T-cell (primary cell): ENCODE measurements at regions not wholly inside any gene's neighbourhood (a gene's known extent, or its start where the extent isn't known, plus 50 kb on each side); places are given as distances from the start of the nearest gene placed in this dataset.
"Not testable (repeated sequence)": the region's sequence is repeated elsewhere in the genome, so short reads cannot be mapped to it uniquely, and the experiment has no call there.

Experiments used
- ATAC-seq, 4 experiments: fragments of 200-7000 bp in 3 of 4; fragments of 150-1000 bp in 1 of 4; cut with Tn5 transposase; replicated peaks in 1 of 4; 1 replicate in 3 of 4; 2 replicates in 1 of 4; pipeline ENCODE4 v1.10.0; 2021; ENCODE audit warnings: moderate library complexity in 3 of 4, mild to moderate bottlenecking in 2 of 4, moderate number of reproducible peaks in 1 of 4
- CTCF ChIA-PET, 2 donors: fragments of 300-600 bp; sonication (Branson Sonifier 250); formaldehyde crosslinking; loops; one replicate each; lab custom pipeline; 2022; ENCODE audit warnings: antibody characterized with exemption in 2 of 2; lab: Charles Lee
- POLR2A ChIA-PET, 2 donors: fragments of 300-600 bp; sonication (Branson Sonifier 250); formaldehyde crosslinking; loops; one replicate each; lab custom pipeline; 2022; ENCODE audit warnings: antibody characterized with exemption in 2 of 2; lab: Charles Lee
- DNase-seq, 35 experiments: peaks; one replicate each; pipeline versions ENCODE4 v3.0.0 to v3.0.0-alpha.2; 2013 to 2023
- H3K27ac ChIP-seq: one replicate; pipeline ENCODE4 v1.5.1; 2013; ENCODE audit warnings: low read length
- H3K27me3 ChIP-seq, 2 experiments: replicated peaks in 1 of 2; 1 replicate in 1 of 2; 2 replicates in 1 of 2; pipeline versions ENCODE4 v1.6.1 to v1.7.0; 2013; ENCODE audit warnings: low read length in 1 of 2, mixed read lengths in 1 of 2; ENCODE audit not compliant: control insufficient read depth in 2 of 2, insufficient read depth in 2 of 2; ENCODE audit errors: extremely low read depth in 1 of 2
- H3K36me3 ChIP-seq, 2 donors: 1 replicate in 1 of 2; 2 replicates in 1 of 2; pipeline versions ENCODE4 v1.6.1 to v1.7.0; 2013; ENCODE audit warnings: low read length in 1 of 2; ENCODE audit not compliant: control insufficient read depth in 2 of 2, insufficient read depth in 1 of 2; ENCODE audit errors: extremely low read depth in 1 of 2
- H3K4me1 ChIP-seq, 2 experiments: 1 replicate in 1 of 2; 2 replicates in 1 of 2; pipeline versions ENCODE4 v1.6.1 to v1.7.0; 2013; ENCODE audit warnings: low read length in 2 of 2, mixed read lengths in 1 of 2; ENCODE audit not compliant: insufficient read depth in 2 of 2, control insufficient read depth in 1 of 2; ENCODE audit errors: extremely low read depth in 1 of 2
- H3K4me3 ChIP-seq, 2 donors: 1 replicate in 1 of 2; 2 replicates in 1 of 2; pipeline versions ENCODE4 v1.5.1 to v1.7.0; 2013; ENCODE audit warnings: mild to moderate bottlenecking in 2 of 2, low read length in 1 of 2, moderate library complexity in 1 of 2; ENCODE audit not compliant: control insufficient read depth in 1 of 2; ENCODE audit errors: extremely low read depth in 1 of 2
- H3K9me3 ChIP-seq: 2 replicates; pipeline ENCODE4 v1.7.0; 2013
- H3K27ac Mint-ChIP-seq, 2 donors: one replicate each; pipeline ENCODE4 v1.8.0; 2020 to 2021; ENCODE audit warnings: mild to moderate bottlenecking in 2 of 2, mixed read lengths in 2 of 2
- H3K27me3 Mint-ChIP-seq, 2 donors: one replicate each; pipeline ENCODE4 v1.8.0; 2021 to 2022; ENCODE audit warnings: mixed read lengths in 2 of 2
- H3K36me3 Mint-ChIP-seq: one replicate; pipeline ENCODE4 v1.8.0; 2021; ENCODE audit warnings: mixed read lengths
- H3K4me1 Mint-ChIP-seq, 3 donors: one replicate each; pipeline ENCODE4 v1.8.0; 2020 to 2022; ENCODE audit warnings: mixed read lengths in 3 of 3, mild to moderate bottlenecking in 1 of 3
- H3K4me3 Mint-ChIP-seq, 3 donors: one replicate each; pipeline ENCODE4 v1.8.0; 2020 to 2022; ENCODE audit warnings: mild to moderate bottlenecking in 3 of 3, mixed read lengths in 3 of 3, moderate library complexity in 3 of 3
- H3K9me3 Mint-ChIP-seq, 3 donors: one replicate each; pipeline ENCODE4 v1.8.0; 2020 to 2022; ENCODE audit warnings: mixed read lengths in 3 of 3
- WGBS: methylation state at CpG from one replicate; pipeline ENCODE4 v1.1.5; 2013; ENCODE audit warnings: missing lambda C conversion rate; ENCODE audit not compliant: insufficient coverage; 5-methylcytosine and 5-hydroxymethylcytosine counted together

DNA sequence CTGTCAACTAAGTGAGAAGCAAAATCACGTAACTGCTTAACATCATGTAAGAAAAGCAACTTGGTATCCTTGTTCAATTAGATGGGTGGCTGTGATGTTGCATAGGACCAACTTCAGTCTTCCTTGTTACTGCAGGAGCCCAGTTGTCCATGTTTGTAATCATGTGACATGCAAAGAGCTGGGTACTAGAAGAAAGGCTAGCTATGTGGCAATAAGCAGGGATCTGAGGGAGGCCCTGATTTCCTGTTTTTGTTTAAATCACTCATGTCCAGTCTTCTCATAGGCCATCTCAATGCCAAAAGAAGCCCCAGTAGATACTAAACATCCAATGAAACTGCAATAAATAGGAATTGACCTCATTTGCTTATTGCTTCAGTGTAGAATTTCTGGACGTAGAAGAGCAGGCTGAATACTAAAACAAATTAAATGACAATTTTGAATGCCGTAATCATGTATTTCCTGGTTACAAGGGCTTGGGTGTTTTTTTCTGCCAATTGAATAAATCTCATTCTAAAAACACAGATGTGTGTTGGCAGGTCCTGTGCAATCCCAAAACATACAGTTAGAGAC lies 140.8 kb upstream of the ARHGAP20 start:
- Mint-ChIP-seq H3K4me3 (no peak overlapping the region), H3K36me3 (no peaks in the 10 kb centered on the region), H3K27ac (no peak overlapping the region), H3K27me3 (peaks cover 4 to 29% of the 10 kb centered on the region in 2 donors), H3K4me1 (no peaks in the 10 kb centered on the region), H3K9me3 (peaks cover 0 to 4% (median 0%) of the 10 kb centered on the region in 3 donors)
- POLR2A ChIA-PET = no interaction called here
- DNase-seq (no peak), ATAC-seq (no peak)
- Histone ChIP-seq H3K27me3 (no peaks in the 10 kb centered on the region), H3K36me3 (no peaks in the 10 kb centered on the region), H3K9me3 (no peaks in the 10 kb centered on the region), H3K4me3 (no peak overlapping the region), H3K4me1 (no peaks in the 10 kb centered on the region), H3K27ac (no peak overlapping the region)
- 100% methylated on average over 1 of the region's 3 CpGs for WGBS
- CTCF ChIA-PET = no interaction called here

DNA sequence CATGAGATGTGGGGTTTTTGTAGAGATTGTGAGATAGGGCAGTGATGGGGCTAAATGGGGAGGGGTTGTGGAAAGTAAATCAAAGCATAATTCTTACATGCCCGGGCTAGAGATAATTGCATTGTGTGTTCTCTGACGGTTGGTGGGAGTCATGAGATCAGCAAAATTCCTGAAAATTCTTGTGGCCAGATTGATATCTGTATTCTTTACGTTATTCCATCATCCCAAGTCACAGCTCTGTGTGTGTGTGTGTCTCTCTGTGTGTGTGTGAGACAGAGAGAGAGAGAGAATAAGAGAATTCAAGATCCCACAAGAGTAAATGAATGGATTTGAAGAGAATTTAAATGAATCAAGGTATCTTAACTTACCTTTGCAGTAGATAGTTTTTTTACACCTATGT lies 138.6 kb upstream of the ARHGAP20 start:
- no peak overlapping the region for H3K27ac ChIP-seq
- Mint-ChIP-seq H3K27me3 (peaks cover 4 to 29% of the 10 kb centered on the region in 2 donors), H3K9me3 (no peaks in the 10 kb centered on the region), H3K27ac (no peak overlapping the region), H3K36me3 (no peaks in the 10 kb centered on the region), H3K4me3 (no peak overlapping the region), H3K4me1 (no peaks in the 10 kb centered on the region)
- ATAC-seq = no peak
- H3K4me3 ChIP-seq = no peak overlapping the region
- DNase-seq = no peak
- no peaks in the 10 kb centered on the region for H3K4me1 ChIP-seq
- POLR2A ChIA-PET = no interaction called here
- CTCF ChIA-PET = no interaction called here
- no CpG with 5 or more reads among the region's 3 CpGs for WGBS
- no peaks in the 10 kb centered on the region for H3K27me3 ChIP-seq
- H3K36me3 ChIP-seq = no peaks in the 10 kb centered on the region
- no peaks in the 10 kb centered on the region for H3K9me3 ChIP-seq

DNA sequence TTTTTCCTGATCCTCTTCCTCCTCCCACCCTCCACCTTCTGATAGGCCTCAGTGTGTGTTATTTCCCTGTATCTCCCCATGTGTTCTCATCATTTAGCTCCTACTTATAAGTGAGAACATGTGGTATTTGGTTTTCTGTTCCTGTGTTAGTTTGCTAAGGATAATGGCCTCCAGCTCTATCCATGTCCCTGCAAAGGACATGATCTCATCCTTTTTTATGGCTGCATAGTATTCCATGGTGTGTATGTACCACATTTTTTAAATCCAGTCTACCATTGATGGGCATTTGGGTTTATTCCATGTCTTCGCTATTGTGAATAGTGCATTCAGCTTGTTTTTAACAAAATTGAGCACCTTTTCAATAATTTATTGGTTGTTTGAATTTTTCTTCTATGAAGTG lies 130.8 kb upstream of the ARHGAP20 start:
- H3K27me3 ChIP-seq, H3K4me3 Mint-ChIP-seq, H3K4me1 ChIP-seq, H3K9me3 Mint-ChIP-seq, H3K4me3 ChIP-seq, H3K9me3 ChIP-seq, H3K27me3 Mint-ChIP-seq, H3K36me3 ChIP-seq, H3K27ac ChIP-seq, H3K36me3 Mint-ChIP-seq, DNase-seq, H3K4me1 Mint-ChIP-seq, CTCF ChIA-PET, ATAC-seq, H3K27ac Mint-ChIP-seq, POLR2A ChIA-PET: not testable (repeated sequence)
- WGBS = no CpG with 5 or more reads among the region's 1 CpG

DNA sequence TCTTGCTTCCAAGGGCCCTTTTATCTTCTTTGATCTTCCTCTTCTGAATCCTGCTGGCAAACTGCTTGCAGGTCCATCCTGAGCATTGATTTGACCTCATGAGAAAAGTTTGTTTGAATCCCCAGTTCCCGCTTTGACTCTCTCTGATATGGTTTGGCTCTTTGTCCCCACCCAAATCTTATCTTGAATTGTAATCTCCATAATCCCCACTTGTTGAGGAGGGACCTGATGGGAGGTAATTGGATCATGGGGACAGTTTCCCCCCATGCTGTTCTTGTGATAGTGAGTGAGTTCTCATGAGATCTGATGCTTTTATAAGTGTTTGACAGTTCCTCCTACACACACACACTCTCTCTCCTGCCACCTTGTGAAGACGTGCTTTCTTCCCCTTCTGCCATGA lies 126.6 kb upstream of the ARHGAP20 start:
- no peak overlapping the region for H3K27ac Mint-ChIP-seq
- no CpG with 5 or more reads among the region's 2 CpGs for WGBS

DNA sequence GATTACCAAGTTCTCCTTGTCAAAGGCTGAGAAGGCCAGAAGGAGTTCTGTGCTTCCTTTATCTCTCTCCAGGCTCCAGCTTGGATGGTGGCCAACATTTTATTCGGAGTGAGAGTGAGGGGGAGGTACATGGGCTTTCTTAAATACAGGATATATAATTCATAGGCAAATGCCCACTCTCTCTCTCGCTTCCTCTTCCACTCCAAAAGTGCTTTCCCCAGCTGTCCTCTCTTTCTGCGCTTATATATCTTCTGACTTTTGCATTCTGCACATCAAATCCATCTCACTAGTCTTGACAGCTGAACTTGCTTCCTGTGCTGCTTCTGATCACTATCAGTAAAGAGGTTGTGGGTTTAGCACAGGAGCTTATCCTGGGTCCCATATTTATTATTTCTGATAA lies 125.4 kb upstream of the ARHGAP20 start:
- ATAC-seq = no peak
- Mint-ChIP-seq H3K36me3 (no peaks in the 10 kb centered on the region), H3K4me3 (no peak overlapping the region), H3K27me3 (peaks cover 0 to 2% of the 10 kb centered on the region in 2 donors), H3K4me1 (peaks cover 9 to 13% (median 13%) of the 10 kb centered on the region in 3 donors), H3K27ac (no peak overlapping the region), H3K9me3 (no peaks in the 10 kb centered on the region)
- WGBS = no CpG with 5 or more reads among the region's 3 CpGs
- ChIA-PET CTCF (no interaction called here), POLR2A (no interaction called here)
- Histone ChIP-seq H3K4me3 (peak overlapping the region in 1 of 2 donors; percentile 0), H3K9me3 (no peaks in the 10 kb centered on the region), H3K27me3 (no peaks in the 10 kb centered on the region), H3K36me3 (no peaks in the 10 kb centered on the region), H3K27ac (no peak overlapping the region), H3K4me1 (peaks cover 0 to 5% of the 10 kb centered on the region in 2 experiments)
- DNase-seq = no peak

More for the DNA sequence above, 126.6 kb upstream of the ARHGAP20 start:
- Mint-ChIP-seq H3K36me3 (no peaks in the 10 kb centered on the region), H3K27me3 (peaks cover 0 to 2% of the 10 kb centered on the region in 2 donors), H3K4me1 (peaks cover 9 to 13% (median 13%) of the 10 kb centered on the region in 3 donors), H3K4me3 (no peak overlapping the region), H3K9me3 (peaks cover 0 to 4% (median 0%) of the 10 kb centered on the region in 3 donors)
- Histone ChIP-seq H3K27ac (no peak overlapping the region), H3K4me3 (no peak overlapping the region), H3K27me3 (no peaks in the 10 kb centered on the region), H3K4me1 (peaks cover 0 to 5% of the 10 kb centered on the region in 2 experiments), H3K36me3 (no peaks in the 10 kb centered on the region), H3K9me3 (no peaks in the 10 kb centered on the region)
- ATAC-seq (no peak), DNase-seq (no peak)
- CTCF ChIA-PET = no interaction called here
- POLR2A ChIA-PET = no interaction called here

DNA sequence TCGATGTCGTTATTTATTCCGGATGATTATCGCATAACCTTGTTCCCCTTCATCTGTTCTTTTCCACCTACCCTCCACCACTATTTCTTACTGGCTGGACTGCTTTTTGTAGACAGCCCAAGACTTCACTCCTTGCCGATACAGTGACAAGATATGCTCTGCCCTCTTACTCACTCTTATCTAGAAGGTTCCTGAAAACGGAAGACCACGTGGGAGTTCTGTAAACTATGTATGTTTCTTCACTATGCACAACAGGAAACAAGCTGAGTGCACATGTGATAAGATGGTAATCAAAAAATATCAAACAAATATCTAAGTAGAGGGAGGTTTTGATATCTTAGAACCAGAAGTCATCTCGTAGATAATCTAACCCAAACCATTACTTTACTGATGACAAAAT lies 122.9 kb upstream of the ARHGAP20 start:
- Mint-ChIP-seq H3K9me3 (no peaks in the 10 kb centered on the region), H3K36me3 (no peaks in the 10 kb centered on the region), H3K4me1 (peaks cover 9 to 13% (median 13%) of the 10 kb centered on the region in 3 donors), H3K4me3 (no peak overlapping the region), H3K27me3 (peaks cover 0 to 2% of the 10 kb centered on the region in 2 donors), H3K27ac (no peak overlapping the region)
- H3K4me1 ChIP-seq = peaks cover 0 to 5% of the 10 kb centered on the region in 2 experiments
- POLR2A ChIA-PET = no interaction called here
- ATAC-seq = no peak
- DNase-seq = no peak
- H3K36me3 ChIP-seq = no peaks in the 10 kb centered on the region
- H3K27me3 ChIP-seq = no peaks in the 10 kb centered on the region
- no peaks in the 10 kb centered on the region for H3K9me3 ChIP-seq
- WGBS = no CpG with 5 or more reads among the region's 8 CpGs
- CTCF ChIA-PET = no interaction called here
- no peak overlapping the region for H3K27ac ChIP-seq
- no peak overlapping the region for H3K4me3 ChIP-seq

DNA sequence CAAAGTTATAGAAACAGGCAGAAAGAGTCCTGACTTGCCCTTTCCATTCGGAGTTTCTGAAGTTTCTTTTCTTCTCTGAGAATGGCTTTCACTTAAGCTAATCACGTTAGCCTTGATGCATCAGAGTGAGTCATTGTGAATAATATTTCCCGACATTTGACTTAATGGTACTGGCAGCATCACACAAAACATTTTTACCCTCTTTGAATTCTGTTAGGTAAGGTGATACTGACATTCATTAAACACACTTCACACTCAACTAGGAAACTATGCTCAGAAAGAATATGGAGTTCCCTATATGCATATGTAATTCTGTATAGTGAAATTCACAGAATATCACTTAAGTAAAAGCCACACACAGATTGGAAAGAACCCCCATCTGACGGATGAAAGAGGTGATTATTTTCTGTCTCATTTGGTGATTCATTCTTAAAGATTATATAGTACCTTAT lies 120.8 kb upstream of the ARHGAP20 start:
- H3K4me1 ChIP-seq = peaks cover 0 to 5% of the 10 kb centered on the region in 2 experiments
- ChIA-PET CTCF (no interaction called here), POLR2A (no interaction called here)
- H3K36me3 ChIP-seq = no peaks in the 10 kb centered on the region
- Mint-ChIP-seq H3K36me3 (no peaks in the 10 kb centered on the region), H3K9me3 (no peaks in the 10 kb centered on the region), H3K27me3 (peaks cover 0 to 2% of the 10 kb centered on the region in 2 donors), H3K4me3 (no peak overlapping the region), H3K27ac (no peak overlapping the region), H3K4me1 (peaks cover 6 to 11% (median 8%) of the 10 kb centered on the region in 3 donors)
- H3K27me3 ChIP-seq = no peaks in the 10 kb centered on the region
- DNase-seq (no peak), ATAC-seq (no peak)
- H3K4me3 ChIP-seq = no peak overlapping the region
- H3K9me3 ChIP-seq = no peaks in the 10 kb centered on the region
- WGBS = 20% methylated on average over 1 of the region's 4 CpGs
- H3K27ac ChIP-seq = no peak overlapping the region
